Testis (tissue), 2 donors: ENCODE measurements at regions not wholly inside any gene's neighbourhood (a gene's known extent, or its start where the extent isn't known, plus 50 kb on each side); places are given as distances from the start of the nearest gene placed in this dataset.

Experiments
- POLR2A ChIP-seq: fragments of 450-650 bp; IDR thresholded peaks from one replicate; pipeline ENCODE4 v1.6.1; 2017; ENCODE audit warnings: antibody characterized with exemption, mild to moderate bottlenecking, moderate library complexity
- TF ChIP-seq, protein P1 (sequence below), 3 experiments: fragments of 450-650 bp in 2 of 3; fragments of 200-600 bp in 1 of 3; sonication (generic) in 1 of 3; IDR thresholded peaks; one replicate each; pipeline ENCODE4 v1.5.1; 2016 to 2019; ENCODE audit warnings: antibody characterized with exemption in 3 of 3, mild to moderate bottlenecking in 2 of 3, moderate library complexity in 1 of 3

- TF ChIP-seq, protein P1, sequence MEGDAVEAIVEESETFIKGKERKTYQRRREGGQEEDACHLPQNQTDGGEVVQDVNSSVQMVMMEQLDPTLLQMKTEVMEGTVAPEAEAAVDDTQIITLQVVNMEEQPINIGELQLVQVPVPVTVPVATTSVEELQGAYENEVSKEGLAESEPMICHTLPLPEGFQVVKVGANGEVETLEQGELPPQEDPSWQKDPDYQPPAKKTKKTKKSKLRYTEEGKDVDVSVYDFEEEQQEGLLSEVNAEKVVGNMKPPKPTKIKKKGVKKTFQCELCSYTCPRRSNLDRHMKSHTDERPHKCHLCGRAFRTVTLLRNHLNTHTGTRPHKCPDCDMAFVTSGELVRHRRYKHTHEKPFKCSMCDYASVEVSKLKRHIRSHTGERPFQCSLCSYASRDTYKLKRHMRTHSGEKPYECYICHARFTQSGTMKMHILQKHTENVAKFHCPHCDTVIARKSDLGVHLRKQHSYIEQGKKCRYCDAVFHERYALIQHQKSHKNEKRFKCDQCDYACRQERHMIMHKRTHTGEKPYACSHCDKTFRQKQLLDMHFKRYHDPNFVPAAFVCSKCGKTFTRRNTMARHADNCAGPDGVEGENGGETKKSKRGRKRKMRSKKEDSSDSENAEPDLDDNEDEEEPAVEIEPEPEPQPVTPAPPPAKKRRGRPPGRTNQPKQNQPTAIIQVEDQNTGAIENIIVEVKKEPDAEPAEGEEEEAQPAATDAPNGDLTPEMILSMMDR (IDR thresholded peaks at IDR 0.05): no peak
- no peak for TF ChIP-seq POLR2A
Measured at GRCh38 chr7:114088470-114088940, 169.7 kb upstream of the PPP1R3A start.
